ENCODE measurements at regions not wholly inside any gene's neighbourhood (a gene's known extent, or its start where the extent isn't known, plus 50 kb on each side); places are given as distances from the start of the nearest gene placed in this dataset.

GRCh38 chr14:27049701-27050100 lies 451.9 kb upstream of the NOVA1 start:
- TF ChIP-seq CEBPB (IDR thresholded peaks at IDR 0.05; ENCODE audit: low read depth, low read length) (no peak), CTCF (conservative IDR thresholded peaks at IDR 0.05; ENCODE audit: low read depth, low read length) (no peak), POLR2A (IDR thresholded peaks at IDR 0.05; ENCODE audit: low read depth, low read length) (no peak), USF2 (IDR thresholded peaks at IDR 0.05; ENCODE audit: low read depth, low read length) (no peak), CHD1 (IDR thresholded peaks at IDR 0.05; ENCODE audit: low read depth, low read length) (no peak), RAD21 (IDR thresholded peaks at IDR 0.05; ENCODE audit: low read length) (no peak), RFX5 (IDR thresholded peaks at IDR 0.05; ENCODE audit: low read depth, low read length) (no peak), MAFK (IDR thresholded peaks at IDR 0.05; ENCODE audit: low read depth, low read length) (no peak), SMC3 (IDR thresholded peaks at IDR 0.05; ENCODE audit: low read depth, low read length) (no peak), RCOR1 (IDR thresholded peaks at IDR 0.05; ENCODE audit: insufficient replicate concordance, low read length) (no peak), MXI1 (IDR thresholded peaks at IDR 0.05; ENCODE audit: borderline replicate concordance, low read depth, low read length) (no peak), FOS (IDR thresholded peaks at IDR 0.05; ENCODE audit: low read depth, low read length) (no peak), BHLHE40 (IDR thresholded peaks at IDR 0.05; ENCODE audit: low read depth, low read length) (no peak)

All from IMR-90 (cell line).